ENCODE measurements at regions not wholly inside any gene's neighbourhood (a gene's known extent, or its start where the extent isn't known, plus 50 kb on each side); places are given as distances from the start of the nearest gene placed in this dataset.

DNA sequence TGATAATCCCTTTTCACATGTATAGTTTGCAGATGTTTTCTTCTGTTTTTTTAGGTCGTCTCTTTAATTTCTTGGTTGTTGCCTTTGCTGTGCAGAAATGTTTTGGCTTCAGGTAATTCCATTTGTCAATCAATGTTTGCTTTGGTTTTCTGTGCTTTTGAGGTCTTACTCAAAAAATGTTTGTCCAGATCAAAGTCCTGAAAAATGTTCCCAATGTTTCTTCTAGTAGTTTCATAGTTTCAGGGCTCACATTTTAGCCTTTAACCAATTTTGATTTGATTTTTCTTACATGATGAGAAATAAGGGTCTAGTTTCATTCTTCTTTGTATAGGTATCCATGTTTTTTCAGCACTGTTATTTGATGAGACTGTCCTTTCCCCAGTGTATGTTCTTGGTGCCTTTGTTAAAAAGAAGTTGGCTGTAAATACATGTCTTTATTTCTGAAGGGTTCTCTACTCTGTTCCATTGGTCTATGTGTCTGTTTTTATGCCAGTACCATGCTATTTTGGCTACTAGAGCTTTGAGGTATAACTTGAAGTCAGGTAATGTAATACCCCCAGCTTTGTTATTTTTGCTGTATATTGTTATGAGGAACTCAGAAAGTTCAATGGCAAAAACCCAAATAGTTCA, 578.7 kb upstream of the SEL1L start:
- Histone ChIP-seq H3K9ac (no peak overlapping the region), H3K27me3 (ENCODE audit: insufficient read depth, low read depth) (no peaks in the 10 kb centered on the region)

GRCh38 chr14:82113007-82113406, 579.4 kb upstream of the SEL1L start:
- Histone ChIP-seq H4K20me1 (ENCODE audit: insufficient read depth) (no peaks in the 10 kb centered on the region), H3K36me3 (ENCODE audit: insufficient read depth) (no peaks in the 10 kb centered on the region), H3K27me3 (ENCODE audit: insufficient read depth, low read depth) (no peaks in the 10 kb centered on the region), H3K4me1 (ENCODE audit: low read depth, poor library complexity, severe bottlenecking) (no peaks in the 10 kb centered on the region), H3K4me2 (no peak overlapping the region), H3K27ac (no peak overlapping the region), H3K79me2 (ENCODE audit: insufficient read depth, low read depth) (no peaks in the 10 kb centered on the region), H3K4me3 (IDR thresholded peaks at IDR 0.05; ENCODE audit: insufficient read depth, low read depth, low read length) (no peak overlapping the region), H2AFZ (ENCODE audit: low read depth) (no peak overlapping the region), H3K9ac (no peak overlapping the region)
- TF ChIP-seq CTCF (conservative IDR thresholded peaks at IDR 0.05; ENCODE audit: low read depth, low read length): no peak

More for the DNA sequence above, 578.7 kb upstream of the SEL1L start:
- Histone ChIP-seq H3K36me3 (ENCODE audit: insufficient read depth) (no peaks in the 10 kb centered on the region), H2AFZ (ENCODE audit: low read depth) (no peak overlapping the region), H4K20me1 (ENCODE audit: insufficient read depth) (no peaks in the 10 kb centered on the region), H3K27ac (no peak overlapping the region), H3K4me2 (no peak overlapping the region), H3K4me1 (ENCODE audit: low read depth, poor library complexity, severe bottlenecking) (no peaks in the 10 kb centered on the region), H3K79me2 (ENCODE audit: insufficient read depth, low read depth) (no peaks in the 10 kb centered on the region), H3K4me3 (IDR thresholded peaks at IDR 0.05; ENCODE audit: insufficient read depth, low read depth, low read length) (no peak overlapping the region)
- no peak for TF ChIP-seq CTCF (conservative IDR thresholded peaks at IDR 0.05; ENCODE audit: low read depth, low read length)

- Histone ChIP-seq H3K9ac (no peak overlapping the region), H3K4me3 (IDR thresholded peaks at IDR 0.05; ENCODE audit: insufficient read depth, low read depth, low read length) (no peak overlapping the region), H3K27me3 (ENCODE audit: insufficient read depth, low read depth) (no peaks in the 10 kb centered on the region), H3K27ac (no peak overlapping the region), H3K4me2 (no peak overlapping the region), H4K20me1 (ENCODE audit: insufficient read depth) (no peaks in the 10 kb centered on the region), H3K79me2 (ENCODE audit: insufficient read depth, low read depth) (no peaks in the 10 kb centered on the region), H3K36me3 (ENCODE audit: insufficient read depth) (no peaks in the 10 kb centered on the region), H3K4me1 (ENCODE audit: low read depth, poor library complexity, severe bottlenecking) (no peaks in the 10 kb centered on the region), H2AFZ (ENCODE audit: low read depth) (no peak overlapping the region)
- TF ChIP-seq CTCF (conservative IDR thresholded peaks at IDR 0.05; ENCODE audit: low read depth, low read length): no peak
These were observed 580.1 kb upstream of the SEL1L start for GRCh38 chr14:82113710-82114109.

DNA sequence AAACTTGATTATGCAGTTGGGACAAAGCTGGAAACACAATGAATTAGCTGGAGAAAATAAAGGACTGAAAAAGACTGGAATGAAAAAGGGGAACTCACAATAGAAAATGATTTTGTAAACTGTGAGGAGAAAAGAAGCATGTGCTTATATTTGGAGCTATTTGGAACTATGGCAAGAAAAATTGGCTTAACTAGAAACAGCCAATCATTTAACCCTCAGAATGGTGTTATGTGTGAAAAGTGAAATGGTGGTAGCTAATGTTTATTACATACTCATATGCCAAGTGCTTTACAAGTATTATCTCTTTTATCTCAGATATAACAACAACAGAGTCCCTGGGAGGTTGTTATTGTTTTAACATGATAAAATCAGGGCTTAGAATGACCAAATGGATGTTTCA, 583.1 kb upstream of the SEL1L start:
- H3K4me2 ChIP-seq: no peak overlapping the region
- no peak overlapping the region for H2AFZ ChIP-seq (ENCODE audit: low read depth)
- H3K36me3 ChIP-seq (ENCODE audit: insufficient read depth): no peaks in the 10 kb centered on the region
- no peak overlapping the region for H3K4me3 ChIP-seq (IDR thresholded peaks at IDR 0.05; ENCODE audit: insufficient read depth, low read depth, low read length)
- no peaks in the 10 kb centered on the region for H3K79me2 ChIP-seq (ENCODE audit: insufficient read depth, low read depth)
- H3K27me3 ChIP-seq (ENCODE audit: insufficient read depth, low read depth): no peaks in the 10 kb centered on the region
- H3K9ac ChIP-seq: no peak overlapping the region
- TF ChIP-seq CTCF (conservative IDR thresholded peaks at IDR 0.05; ENCODE audit: low read depth, low read length): no peak
- H4K20me1 ChIP-seq (ENCODE audit: insufficient read depth): no peaks in the 10 kb centered on the region
- no peak overlapping the region for H3K27ac ChIP-seq
- no peaks in the 10 kb centered on the region for H3K4me1 ChIP-seq (ENCODE audit: low read depth, poor library complexity, severe bottlenecking)
